GM18868 (cell line): ENCODE measurements at regions not wholly inside any gene's neighbourhood (a gene's known extent, or its start where the extent isn't known, plus 50 kb on each side); places are given as distances from the start of the nearest gene placed in this dataset.
A peak's percentile ranks its signal among the peaks of the same experiment; 100 is the strongest.
"Not testable (repeated sequence)": the region's sequence is repeated elsewhere in the genome, so short reads cannot be mapped to it uniquely, and the experiment has no call there.

Source experiments
- ATAC-seq: cut with Tn5 transposase; IDR thresholded peaks from one replicate; pipeline ENCODE4 v1.9.1; 2021; ENCODE audit warnings: mild to moderate bottlenecking, moderate library complexity; ENCODE audit not compliant: unreplicated experiment

- no peak for ATAC-seq
Observed at GRCh38 chr3:87109465-87109864, 117.6 kb upstream of the CHMP2B start.

DNA sequence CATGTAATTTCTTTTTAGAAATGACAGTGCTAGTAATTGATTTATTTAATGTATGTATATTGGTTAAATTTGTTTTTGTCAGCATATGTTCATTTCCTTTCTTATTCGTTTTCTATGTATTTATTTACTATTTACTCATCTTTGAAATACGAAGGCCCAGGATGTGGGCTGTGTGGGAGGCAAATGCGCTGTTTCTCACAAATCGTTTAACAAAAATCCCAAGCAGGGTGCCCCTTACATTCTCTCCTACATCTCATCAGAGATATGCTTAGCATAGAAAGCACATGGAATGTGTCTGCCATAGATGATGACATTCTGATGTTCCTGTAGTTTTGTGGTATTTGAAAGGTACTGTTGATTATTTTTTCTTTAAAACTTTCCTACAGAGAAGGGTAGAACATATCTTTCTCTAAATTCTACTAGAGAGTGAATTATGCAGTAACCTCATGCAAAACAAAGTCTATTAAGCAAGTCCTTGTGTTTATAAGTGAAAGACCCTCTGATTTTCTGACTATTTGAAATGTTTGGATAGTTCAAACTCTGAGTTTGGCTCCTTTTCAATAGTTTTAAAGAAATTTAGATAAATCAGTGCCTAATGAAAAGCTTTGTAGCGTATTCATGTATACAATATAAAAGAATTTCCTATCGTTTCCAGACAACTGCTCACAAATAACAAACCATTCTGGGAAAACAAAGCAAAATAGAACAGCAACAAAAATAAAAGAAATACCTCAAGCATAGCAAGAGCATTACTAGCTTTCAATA is 111.1 kb upstream of the VGLL3 start:
- ATAC-seq: no peak

DNA sequence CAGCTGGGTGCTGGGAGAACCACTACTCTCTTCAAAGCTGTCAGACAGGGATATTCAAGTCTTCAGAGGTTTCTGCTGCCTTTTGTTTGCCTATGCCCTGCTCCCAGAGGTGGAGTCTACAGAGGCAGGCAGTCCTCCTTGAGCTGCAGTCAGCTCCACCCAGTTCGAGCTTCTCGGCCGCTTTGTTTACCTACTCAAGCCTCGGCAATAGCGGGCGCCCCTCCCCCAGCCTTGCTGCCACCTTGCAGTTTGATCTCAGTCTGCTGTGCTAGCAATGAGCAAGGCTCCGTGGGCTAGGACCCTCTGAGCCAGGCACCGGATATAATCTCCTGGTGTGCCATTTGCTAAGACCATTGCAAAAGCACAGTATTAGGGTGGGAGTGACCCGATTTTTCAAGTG is 106.8 kb upstream of the VGLL3 start:
- not testable (repeated sequence) for ATAC-seq

DNA sequence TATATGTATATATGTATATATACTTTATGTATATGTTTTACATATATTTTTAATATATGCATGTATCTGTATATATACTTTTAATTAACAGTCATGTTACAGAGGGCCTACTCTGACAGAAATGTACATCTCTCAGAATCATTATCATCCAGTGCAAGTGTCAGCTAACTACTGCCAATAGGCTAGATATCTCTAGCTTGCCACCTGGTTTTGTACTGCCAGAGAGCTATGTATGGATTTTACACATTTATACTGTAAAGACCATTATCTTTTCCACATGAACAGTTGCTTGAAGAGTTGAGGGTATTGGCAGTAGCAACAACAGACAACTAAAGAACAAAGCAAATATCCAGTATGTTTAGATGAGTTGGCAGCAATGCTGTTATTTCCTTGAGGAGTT is 99.7 kb upstream of the VGLL3 start:
- no peak for ATAC-seq

- ATAC-seq: peak; percentile 72
Observed at GRCh38 chr3:87088993-87089841, 98.3 kb upstream of the VGLL3 start.

DNA sequence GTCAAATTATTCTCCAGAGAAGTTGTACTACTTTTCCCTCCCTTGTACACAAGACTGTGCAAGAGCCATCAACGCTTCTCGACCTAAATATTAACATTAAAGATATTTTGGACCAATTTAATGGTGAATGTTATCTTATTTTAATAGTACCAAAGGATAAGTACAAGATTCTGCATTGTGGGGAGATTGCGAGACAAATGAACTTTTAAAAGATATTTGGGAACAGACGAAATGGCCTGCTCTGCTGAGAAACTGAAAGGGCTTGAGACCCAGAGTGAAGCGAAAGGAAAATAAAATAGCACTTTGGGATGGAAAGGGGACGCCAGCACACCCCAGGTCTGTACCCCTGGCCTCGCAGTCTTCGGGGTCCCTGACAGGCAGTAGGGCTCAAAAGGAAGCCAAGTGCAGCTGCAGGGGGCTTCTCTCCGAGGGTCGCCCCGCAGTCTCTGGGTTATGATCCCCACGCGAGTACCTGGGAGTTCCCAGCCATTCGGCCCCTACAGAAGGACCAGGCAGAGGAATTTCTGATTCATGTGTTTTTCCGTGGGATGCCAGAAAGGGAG is 97.6 kb upstream of the VGLL3 start:
- ATAC-seq: peak; percentile 22

DNA sequence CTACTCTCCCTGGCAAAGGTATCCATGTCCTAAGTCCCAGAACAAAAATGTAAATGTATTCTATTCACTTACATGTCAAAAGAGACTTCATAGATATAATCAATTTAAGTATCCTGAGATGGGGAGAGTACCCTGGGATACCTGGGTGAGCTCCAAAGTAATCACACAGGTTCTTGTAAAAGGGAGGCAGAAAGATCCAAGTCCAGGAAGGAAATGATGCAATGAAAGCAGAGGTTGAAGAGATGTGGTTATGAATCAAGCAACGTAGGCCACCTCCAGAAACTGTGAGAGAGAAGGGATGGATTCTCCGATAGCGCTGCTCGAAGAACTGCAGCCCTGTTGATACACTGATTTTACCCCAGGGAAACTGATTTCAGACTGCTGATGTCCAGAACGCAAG is 93.9 kb upstream of the VGLL3 start:
- ATAC-seq: no peak

- ATAC-seq: peak; percentile 89
Observed at GRCh38 chr3:87082796-87083440, 92.0 kb upstream of the VGLL3 start.

- no peak for ATAC-seq
Observed at GRCh38 chr3:87077355-87077754, 86.4 kb upstream of the VGLL3 start.

GRCh38 chr3:87076946-87077345 is 86.0 kb upstream of the VGLL3 start:
- no peak for ATAC-seq

- no peak for ATAC-seq
Observed at GRCh38 chr3:87073496-87074145, 82.7 kb upstream of the VGLL3 start.

DNA sequence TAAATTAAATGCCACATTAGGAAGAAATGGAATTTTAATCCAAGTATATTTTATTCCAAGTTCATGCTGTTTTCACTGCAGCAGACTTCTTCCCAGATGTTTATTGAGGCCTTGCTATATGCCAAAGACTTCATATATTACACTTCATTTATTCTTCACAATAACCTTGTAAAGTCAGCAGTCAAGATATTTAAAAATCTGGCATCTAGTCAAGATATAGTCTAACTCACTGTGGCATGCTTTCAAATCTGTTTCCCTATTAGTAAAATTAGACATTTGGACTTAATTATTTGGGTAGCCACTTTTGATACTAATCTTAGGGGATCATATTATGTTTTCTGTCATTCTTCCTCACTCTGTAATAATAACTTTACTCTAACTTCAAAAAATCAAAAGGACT is 81.5 kb upstream of the VGLL3 start:
- ATAC-seq: no peak

GRCh38 chr3:87069971-87070370 is 79.0 kb upstream of the VGLL3 start:
- ATAC-seq: no peak

GRCh38 chr3:87069021-87069420 is 78.1 kb upstream of the VGLL3 start:
- no peak for ATAC-seq

DNA sequence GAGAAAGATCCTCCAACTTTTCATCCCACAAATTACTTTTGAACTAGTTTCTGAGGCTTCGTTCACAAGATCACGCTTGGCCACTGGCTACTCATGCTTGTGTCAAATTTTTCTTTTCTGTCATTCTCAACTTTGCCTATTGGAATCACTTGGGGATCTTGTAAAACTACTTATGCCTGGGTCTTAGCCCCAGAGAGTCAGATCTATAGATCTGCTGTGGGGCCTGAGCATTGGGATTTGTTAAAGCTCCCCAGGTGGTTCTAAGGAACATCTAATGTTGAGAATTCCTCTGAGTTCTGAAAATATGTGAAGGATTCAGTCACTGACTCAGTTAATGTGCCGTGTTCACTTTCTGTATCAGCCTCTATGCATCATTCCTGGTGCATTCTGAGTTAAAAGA is 71.7 kb upstream of the VGLL3 start:
- ATAC-seq: no peak

GRCh38 chr3:87057474-87057873 is 66.5 kb upstream of the VGLL3 start:
- no peak for ATAC-seq

DNA sequence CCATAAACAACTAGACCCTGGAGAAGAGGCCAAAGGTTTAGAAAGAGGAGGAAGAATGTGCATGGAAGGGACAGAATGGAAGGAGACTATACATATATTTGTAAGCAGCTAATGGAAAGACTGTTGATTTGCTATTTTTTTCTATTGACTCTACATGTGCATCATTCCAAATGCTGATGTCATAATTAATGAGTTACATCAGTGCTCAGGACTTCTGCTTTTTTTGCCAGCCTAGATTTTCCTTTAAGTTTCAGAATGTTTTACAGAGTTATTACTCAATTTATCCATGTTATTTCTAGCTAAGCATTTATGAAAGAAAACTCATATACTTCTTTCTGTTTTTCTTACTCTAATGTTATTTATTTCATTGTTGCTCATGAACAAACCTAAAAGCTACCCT is 62.6 kb upstream of the VGLL3 start:
- no peak for ATAC-seq

- no peak for ATAC-seq
Observed at GRCh38 chr3:87052499-87053260, 61.7 kb upstream of the VGLL3 start.

GRCh38 chr3:87047852-87048251 is 56.9 kb upstream of the VGLL3 start:
- ATAC-seq: peak; percentile 80

DNA sequence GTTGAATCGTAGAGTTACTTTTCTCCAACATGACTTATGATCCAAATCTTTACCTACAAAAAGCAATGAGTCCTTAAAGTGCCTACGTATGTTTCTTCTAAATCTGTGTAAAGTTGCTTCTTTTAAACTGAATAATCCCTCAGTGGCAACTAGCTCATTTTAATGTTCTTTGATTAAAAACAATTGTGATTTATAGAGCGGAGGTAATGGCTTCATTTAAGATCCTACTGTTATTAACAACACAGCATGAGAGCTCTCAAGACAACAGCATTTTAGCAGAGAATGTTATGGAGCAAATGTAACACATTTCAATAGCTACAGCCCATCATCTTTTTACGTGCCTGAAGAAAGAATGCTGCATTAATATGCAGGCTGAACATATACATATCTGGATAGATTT is 55.3 kb upstream of the VGLL3 start:
- no peak for ATAC-seq
